Activated CD8-positive, alpha-beta memory T cell treated with anti-CD3 and anti-CD28 coated beads, Interleukin-2, amount 50 U/mL, for 48 hours (primary cell): ENCODE measurements at regions not wholly inside any gene's neighbourhood (a gene's known extent, or its start where the extent isn't known, plus 50 kb on each side); places are given as distances from the start of the nearest gene placed in this dataset.

ENCODE experiments used
- DNase-seq: peaks from one replicate; pipeline ENCODE4 v3.0.0-alpha.2; 2020

DNA sequence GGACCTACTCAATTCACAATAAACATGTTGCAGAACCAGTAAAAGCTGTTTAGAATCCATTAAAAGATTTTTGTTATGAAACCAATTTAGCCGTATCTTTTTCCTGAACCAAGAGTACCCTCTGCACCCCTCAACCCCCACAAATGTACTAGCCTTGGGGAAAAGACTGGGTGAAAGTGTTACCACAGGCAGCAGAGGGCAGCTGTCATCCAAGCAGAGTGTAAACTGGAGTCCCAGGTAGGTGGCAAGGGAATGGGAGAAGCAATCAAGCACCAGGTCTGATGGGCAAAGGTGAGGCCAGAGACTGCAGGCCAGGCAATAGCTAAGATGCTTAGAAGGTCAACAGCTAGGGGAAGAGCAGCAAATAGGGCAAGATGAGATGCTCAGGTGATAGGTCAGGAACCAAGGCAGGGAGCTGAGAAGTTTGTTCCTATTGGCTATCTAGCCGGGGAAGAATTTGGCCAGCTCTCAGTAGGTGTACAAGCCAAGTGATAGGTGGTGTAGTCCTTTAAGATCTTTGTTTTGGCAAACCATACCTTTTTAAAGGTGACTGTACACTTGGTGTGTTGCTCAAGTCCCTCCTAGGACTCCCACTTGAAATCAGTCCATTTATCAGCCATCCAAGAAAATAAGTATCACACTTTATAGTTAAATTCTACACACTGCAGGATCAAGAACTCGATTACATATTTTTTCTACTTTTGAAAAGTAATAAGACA, 77.8 kb upstream of the CCDC112 start:
- DNase-seq, result no peak

DNA sequence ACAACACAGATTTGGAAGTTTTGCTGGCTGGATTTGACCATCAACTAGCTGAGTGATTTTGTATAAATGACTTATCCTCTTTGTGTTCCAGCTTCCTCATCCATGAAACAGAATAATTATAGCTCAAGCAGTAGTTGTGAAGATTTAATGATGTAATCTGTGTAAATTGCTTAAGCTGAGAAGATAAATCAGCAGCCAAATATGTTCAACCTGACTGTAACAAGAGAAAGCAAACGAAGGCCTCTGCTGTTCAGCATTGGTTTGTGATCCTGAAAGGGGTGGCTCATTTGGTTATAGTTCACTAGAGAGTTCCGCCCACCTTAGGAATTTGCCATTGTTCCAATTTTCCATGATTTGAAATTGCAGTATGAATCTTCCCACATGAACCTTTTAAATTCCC, 75.7 kb upstream of the CCDC112 start:
- DNase-seq, result no peak

DNA sequence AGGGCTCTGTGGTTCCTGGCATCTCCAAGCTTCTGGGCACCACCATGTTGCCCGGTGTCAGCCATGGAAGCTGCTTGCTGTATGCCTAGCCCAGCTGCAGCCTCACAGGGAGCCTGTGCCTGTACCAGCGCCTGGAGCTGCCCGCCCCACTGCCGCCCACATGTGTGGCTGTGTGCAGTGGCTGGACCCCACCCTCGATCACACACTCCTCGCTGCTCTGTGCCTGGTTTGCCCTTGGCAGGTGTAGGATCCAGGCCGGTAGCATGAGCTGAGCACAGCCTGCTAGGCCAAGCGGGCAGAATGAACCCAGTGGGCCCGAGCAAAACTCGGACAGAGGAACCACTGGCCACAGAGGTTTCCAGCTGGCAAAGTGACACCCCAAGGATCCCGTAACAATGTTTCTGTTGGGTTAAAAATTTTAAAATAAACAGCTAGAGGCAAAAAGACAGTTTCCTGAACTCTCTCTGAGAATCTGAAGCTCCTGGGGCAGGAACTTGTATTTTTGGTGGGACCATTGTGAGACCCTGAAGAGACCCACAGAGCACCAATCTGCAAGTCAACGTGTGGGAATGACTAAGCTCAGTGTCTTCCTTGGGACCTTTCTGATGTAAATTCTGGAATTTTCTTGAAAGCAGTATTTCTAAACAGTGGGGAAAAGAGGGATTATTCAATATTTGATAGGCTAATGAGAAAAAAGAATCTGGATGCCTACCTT, 73.1 kb upstream of the CCDC112 start:
- DNase-seq, result no peak

DNA sequence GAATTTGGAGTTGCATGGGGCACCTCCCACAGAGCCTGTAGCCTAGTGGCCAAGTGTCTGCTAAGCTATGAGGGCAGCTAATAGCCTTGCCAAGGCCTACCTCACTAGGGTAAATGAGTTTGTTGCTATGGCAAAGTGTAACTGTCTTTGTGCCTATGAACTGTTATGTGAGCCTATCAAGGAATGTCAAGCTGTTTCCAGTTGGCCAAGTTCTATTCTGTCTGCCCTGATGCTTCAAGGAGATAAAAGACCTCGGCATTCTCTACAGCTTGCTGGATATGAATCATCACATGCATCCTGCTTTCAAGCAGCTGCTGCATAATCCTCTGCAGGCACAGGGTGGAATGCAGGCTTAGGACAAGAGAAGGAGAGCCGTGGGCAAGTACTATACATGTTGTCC, 69.8 kb upstream of the CCDC112 start:
- no peak for DNase-seq

DNA sequence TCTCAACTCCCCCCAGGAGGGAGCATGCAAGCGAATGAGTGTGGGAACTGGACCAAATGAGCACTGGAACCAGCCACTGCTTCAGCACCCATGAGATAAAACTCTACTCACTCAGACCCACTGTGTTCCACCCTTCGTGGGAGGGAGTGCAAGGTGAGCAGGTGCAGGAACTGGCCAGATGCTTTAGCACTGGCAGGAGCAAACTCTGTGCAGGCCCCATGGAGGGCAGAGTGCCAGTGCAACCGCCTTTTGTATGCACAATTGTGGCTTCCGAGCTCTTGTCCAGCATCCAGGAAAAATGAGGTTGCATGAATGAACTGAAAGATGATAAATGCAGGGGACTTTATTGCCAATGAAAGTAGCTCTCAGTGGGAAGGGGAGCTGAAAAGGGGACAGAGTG, 67.4 kb upstream of the CCDC112 start:
- DNase-seq, result no peak

DNA sequence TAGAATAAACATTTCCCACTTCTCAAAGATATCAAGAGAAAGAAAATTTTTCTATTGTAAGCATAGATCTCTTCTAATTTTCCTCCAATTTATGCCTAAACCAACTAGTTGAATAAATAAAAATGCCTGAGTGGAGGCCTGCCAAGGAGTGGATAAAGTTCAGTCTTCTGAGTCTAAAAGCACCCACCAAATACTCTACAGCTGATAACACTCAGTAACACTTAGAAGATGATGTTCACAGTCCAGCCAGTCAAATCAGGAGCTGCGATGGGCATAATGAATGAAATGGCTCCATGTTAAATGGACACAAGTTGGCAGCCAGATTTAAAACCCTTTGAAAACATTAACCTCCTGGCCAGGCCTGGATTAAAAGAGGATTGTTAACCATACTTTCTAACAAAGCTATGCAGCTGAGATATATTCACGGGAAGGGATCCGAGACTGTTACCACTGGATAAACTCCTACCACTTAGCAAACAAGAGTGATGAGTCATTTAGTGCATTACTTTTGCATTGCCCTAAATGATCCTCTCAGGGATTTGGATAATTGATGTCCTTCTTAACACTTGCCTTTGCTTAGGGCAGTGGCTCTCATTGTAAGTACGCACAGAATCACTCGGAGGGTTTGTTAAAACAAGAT, 63.7 kb upstream of the CCDC112 start:
- DNase-seq, result no peak

DNA sequence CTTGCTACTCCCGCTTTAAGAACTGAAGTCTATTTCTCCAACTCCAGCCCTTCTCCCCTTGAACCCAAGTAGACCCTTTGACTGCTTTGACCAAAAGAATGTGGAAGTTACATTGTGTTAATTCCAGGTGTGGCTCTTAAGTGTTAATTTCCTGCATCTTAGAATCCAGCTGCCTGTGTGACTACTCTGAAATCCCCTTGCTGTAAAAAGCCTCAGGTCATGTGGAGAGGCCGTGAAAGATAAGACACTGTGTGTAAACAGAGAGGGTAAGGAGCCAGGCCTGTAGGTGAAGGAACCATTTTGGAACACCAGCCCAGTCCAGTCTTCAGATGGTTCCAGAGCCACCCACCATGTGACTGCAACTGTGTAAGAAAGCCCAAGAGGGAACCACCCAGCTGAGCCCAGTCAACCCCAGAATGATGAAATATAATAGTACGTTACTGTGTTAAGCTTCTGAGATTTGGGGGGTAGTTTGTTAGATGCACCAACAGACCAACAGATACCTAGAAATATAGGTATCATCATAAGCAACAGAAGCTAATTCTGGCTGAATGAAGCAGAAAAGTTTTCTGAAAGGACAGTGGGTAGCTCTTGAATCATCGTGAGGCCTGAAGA, 59.4 kb upstream of the CCDC112 start:
- no peak for DNase-seq

DNA sequence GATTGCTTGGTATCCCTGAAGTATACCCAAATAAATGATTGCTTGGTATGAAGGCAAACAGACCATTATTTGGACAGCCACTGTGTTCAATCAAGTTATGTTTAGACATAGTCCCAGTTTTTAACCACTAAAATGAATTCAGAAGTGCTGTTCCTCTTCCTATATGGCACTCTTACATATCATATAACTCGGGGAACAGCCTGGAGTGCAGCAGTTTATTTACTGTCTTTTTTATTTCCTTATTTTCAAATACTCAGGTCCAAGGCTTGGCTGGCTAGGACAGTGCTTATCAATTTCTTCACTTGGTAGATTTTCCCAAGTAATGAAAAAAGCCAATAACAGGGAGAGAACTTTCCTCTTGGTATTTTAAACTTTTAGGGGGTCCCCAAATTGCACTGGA, 58.6 kb upstream of the CCDC112 start:
- DNase-seq, result no peak

DNA sequence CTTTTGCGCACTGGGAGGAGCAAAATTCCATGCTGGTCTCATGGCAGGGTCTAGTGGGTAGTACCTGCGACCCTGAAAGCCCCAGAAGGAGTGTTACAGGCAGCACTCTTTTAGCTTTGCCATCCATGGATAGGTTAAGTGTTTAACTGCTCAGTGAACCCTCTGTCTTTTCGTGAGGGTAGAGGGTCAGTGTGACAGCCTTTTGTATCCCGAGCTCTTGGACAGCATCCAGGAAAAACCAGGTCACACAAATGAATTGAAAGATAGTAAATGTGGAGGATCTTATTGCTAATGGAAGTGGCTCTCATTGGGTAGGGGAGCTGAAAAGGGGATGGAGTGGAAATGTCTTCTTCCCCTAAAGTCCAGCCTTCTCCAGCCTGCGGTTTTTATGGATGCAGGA, 57.8 kb upstream of the CCDC112 start:
- DNase-seq, result no peak

DNA sequence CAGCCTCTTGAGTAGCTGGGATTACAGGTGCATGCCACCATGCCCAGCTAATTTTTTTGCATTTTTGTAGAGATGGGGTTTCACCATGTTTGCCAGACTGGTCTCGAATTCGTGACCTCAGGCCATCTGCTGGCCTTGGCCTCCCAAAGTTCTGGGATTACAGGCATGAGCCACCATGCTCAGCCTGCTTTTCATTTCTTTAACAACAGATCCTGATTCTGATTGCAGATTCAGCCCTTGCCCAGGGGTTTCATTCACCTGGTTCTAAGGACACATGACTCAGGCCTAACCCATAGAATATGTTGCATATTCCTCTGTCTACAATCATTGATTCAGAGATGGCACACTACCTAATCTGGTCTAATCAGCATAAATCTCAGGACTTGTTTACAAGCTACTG, 56.1 kb upstream of the CCDC112 start:
- DNase-seq, result no peak

DNA sequence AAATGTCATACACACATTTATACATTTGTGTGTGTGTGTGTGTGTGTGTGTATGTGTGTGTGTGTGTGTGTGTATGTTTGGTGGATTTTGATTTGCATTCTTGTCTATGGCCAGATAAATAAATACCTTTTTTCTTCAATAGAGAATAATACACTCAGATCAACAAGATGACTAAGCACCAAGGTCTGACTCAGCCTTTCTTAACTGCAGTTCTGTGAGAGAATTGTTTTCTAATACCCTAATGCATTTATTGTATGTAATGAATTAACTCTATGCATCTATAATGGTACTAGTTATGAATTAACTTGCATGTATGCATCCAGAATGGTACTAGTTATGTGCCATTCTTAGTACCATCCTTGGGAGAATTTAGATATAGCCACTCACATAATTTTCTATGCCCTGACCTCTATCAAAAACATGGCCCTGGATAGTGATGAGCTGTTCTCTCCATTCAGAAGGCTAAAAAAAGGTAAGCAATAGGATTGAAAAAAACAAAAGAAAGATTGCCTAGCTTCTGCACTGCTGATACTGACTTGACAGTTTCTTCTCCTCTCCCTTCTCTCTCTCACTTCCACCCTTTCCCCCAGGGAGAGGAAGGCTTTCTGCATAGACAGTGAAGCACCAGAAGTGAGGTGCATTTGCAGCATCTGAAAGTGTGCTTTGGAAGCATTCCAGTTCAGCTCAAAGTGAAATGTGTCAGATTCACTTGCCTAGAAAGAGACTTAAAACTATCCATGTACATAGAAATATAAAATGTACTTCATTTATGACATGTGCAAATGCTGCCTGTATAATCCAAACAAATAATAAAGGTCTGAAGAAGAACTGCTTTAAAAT, 55.1 kb upstream of the CCDC112 start:
- no peak for DNase-seq

DNA sequence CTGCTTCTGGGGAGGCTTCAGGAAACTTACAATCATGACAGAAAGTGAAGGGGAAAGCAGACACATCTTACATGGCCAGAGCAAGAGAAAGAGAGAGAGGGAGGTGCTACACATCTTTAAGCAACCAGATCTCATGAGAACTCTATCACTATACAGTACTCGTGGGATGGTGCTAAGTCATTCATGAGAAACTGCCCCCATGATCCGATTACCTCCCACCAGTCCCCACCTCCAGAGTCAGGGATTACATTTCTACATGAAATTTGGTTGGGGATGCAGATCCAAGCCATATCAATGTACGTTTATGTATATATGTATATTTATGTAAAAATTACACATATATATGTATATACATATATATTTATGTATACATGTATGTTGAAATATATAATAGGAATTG, 54.4 kb upstream of the CCDC112 start:
- DNase-seq, result no peak

DNA sequence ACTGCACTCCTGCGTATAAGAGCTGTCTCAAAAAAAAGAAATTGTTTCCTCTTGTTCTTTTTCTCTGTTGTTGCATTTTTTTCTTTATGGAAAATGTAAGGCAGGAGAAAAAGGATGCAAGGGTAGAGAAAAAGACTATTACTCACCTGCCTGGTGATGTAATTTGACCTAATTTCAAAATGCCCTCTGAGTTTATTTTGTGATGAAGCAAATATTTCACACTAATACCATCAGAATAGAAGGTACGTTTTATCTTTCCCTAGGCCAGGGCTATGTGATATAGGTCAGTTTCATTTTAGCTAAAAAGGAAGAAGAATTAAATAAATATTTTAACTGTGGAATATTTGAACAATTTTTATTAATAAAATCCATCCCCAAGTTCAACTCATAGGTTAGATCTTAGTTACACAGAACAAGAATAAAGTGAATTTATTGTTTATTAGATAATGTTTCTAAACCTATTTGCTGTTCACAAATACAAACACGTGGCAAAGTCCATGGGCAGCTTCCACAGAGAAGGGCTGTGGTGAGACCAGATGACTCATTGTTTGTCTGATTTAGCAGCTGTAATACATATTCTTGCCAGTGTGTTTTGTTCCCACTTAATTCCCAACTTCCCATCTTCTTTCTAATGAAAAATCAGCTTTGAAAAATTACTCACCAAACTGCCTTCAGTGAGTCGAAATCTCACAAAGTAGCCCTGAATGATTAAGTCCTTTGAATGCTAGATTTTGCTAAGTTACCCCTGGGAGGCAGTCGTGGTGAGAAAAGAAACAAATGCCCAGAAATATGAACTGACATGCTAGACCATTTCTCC, 52.8 kb upstream of the CCDC112 start:
- DNase-seq, result no peak

DNA sequence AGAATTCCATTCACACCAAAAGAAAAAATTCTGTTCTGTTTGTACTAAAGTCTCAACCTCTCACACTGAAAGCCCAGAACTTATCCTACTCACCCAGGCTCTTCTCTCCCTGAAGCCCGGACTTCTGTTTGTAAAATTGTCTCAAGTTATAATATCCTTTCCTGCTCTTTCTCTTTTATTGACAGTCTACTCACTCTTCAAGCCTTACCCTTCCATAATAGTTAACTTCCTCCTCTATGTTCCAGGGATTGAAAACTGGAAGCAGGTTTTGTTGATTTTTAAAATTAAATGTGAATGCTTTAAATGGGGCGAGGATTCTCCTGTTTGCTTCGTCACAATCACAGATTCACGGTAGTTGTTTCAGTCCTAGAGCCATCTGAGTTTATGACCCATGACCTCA, 51.7 kb upstream of the CCDC112 start:
- no peak for DNase-seq
